Activated naive CD4-positive, alpha-beta T cell treated with anti-CD3 and anti-CD28 coated beads for 36 hours (primary cell): ENCODE measurements at regions not wholly inside any gene's neighbourhood (a gene's known extent, or its start where the extent isn't known, plus 50 kb on each side); places are given as distances from the start of the nearest gene placed in this dataset.
A peak's percentile ranks its signal among the peaks of the same experiment; 100 is the strongest.

Source experiments
- CTCF ChIA-PET: fragments of 350-600 bp; sonication (Branson Sonifier 250); formaldehyde crosslinking; loops from one replicate; lab custom pipeline; 2021; ENCODE audit warnings: antibody characterized with exemption; lab: Charles Lee
- DNase-seq: peaks from one replicate; pipeline ENCODE4 v3.0.0-alpha.2; 2020
- H3K27ac Mint-ChIP-seq: one replicate; pipeline ENCODE4 v1.8.0; 2021; ENCODE audit warnings: mild to moderate bottlenecking, mixed read lengths
- H3K27me3 Mint-ChIP-seq: one replicate; pipeline ENCODE4 v1.8.0; 2021; ENCODE audit warnings: low read depth, mixed read lengths
- H3K36me3 Mint-ChIP-seq: one replicate; pipeline ENCODE4 v1.8.0; 2021; ENCODE audit warnings: low read depth, mixed read lengths
- H3K4me1 Mint-ChIP-seq: one replicate; pipeline ENCODE4 v1.8.0; 2021; ENCODE audit warnings: low read depth, mixed read lengths
- H3K4me3 Mint-ChIP-seq: one replicate; pipeline ENCODE4 v1.8.0; 2021; ENCODE audit warnings: mild to moderate bottlenecking, moderate library complexity, mixed read lengths
- H3K9me3 Mint-ChIP-seq: one replicate; pipeline ENCODE4 v1.8.0; 2021; ENCODE audit warnings: mixed read lengths
- intact Hi-C: fragments of 100-400 bp; cut with micrococcal nuclease; formaldehyde crosslinking; loops from one replicate; pipeline ENCODE4 v1.15.1; 2023

- H3K36me3 Mint-ChIP-seq = no peaks in the 10 kb centered on the region
- peaks cover 6% of the 10 kb centered on the region for H3K27me3 Mint-ChIP-seq
- no peaks in the 10 kb centered on the region for H3K9me3 Mint-ChIP-seq
- no peak overlapping the region for H3K27ac Mint-ChIP-seq
- no peak overlapping the region for H3K4me3 Mint-ChIP-seq
- CTCF ChIA-PET = no interaction called here
- no peak for DNase-seq
- intact Hi-C loops = no loop called here
- peaks cover 6% of the 10 kb centered on the region for H3K4me1 Mint-ChIP-seq
These were observed 241.4 kb upstream of the RPS6KA3 start for GRCh38 chrX:20507901-20508620.

GRCh38 chrX:20506739-20507138, 240.0 kb upstream of the RPS6KA3 start:
- Mint-ChIP-seq H3K27ac (no peak overlapping the region), H3K27me3 (peaks cover 9% of the 10 kb centered on the region), H3K36me3 (no peaks in the 10 kb centered on the region), H3K4me1 (peaks cover 6% of the 10 kb centered on the region), H3K4me3 (no peak overlapping the region), H3K9me3 (no peaks in the 10 kb centered on the region)
- CTCF ChIA-PET = no interaction called here
- no peak for DNase-seq
- intact Hi-C loops = no loop called here

- Mint-ChIP-seq H3K4me1 (peaks cover 13% of the 10 kb centered on the region), H3K27me3 (peaks cover 2% of the 10 kb centered on the region), H3K9me3 (no peaks in the 10 kb centered on the region), H3K27ac (no peak overlapping the region), H3K36me3 (no peaks in the 10 kb centered on the region), H3K4me3 (no peak overlapping the region)
- CTCF ChIA-PET = no interaction called here
- DNase-seq = no peak
- intact Hi-C loops = no loop called here
These were observed 234.2 kb upstream of the RPS6KA3 start for GRCh38 chrX:20500949-20501348.

GRCh38 chrX:20500171-20500865, 233.6 kb upstream of the RPS6KA3 start:
- Mint-ChIP-seq H3K9me3 (no peaks in the 10 kb centered on the region), H3K36me3 (no peaks in the 10 kb centered on the region), H3K4me1 (peaks cover 13% of the 10 kb centered on the region), H3K27ac (no peak overlapping the region), H3K4me3 (no peak overlapping the region), H3K27me3 (peaks cover 2% of the 10 kb centered on the region)
- DNase-seq = peak; percentile 28
- intact Hi-C loops = no loop called here
- CTCF ChIA-PET = no interaction called here

GRCh38 chrX:20499763-20500162, 233.1 kb upstream of the RPS6KA3 start:
- CTCF ChIA-PET = no interaction called here
- H3K9me3 Mint-ChIP-seq = no peaks in the 10 kb centered on the region
- no peaks in the 10 kb centered on the region for H3K36me3 Mint-ChIP-seq
- DNase-seq = no peak
- intact Hi-C loops = no loop called here
- H3K27ac Mint-ChIP-seq = no peak overlapping the region
- H3K27me3 Mint-ChIP-seq = peaks cover 2% of the 10 kb centered on the region
- H3K4me3 Mint-ChIP-seq = no peak overlapping the region
- H3K4me1 Mint-ChIP-seq = peaks cover 13% of the 10 kb centered on the region

- Mint-ChIP-seq H3K4me3 (no peak overlapping the region), H3K27me3 (peaks cover 2% of the 10 kb centered on the region), H3K27ac (no peak overlapping the region), H3K4me1 (peaks cover 13% of the 10 kb centered on the region), H3K36me3 (no peaks in the 10 kb centered on the region), H3K9me3 (no peaks in the 10 kb centered on the region)
- CTCF ChIA-PET = no interaction called here
- intact Hi-C loops = no loop called here
- DNase-seq = no peak
These were observed 232.3 kb upstream of the RPS6KA3 start for GRCh38 chrX:20498851-20499635.

GRCh38 chrX:20495575-20495974, 228.9 kb upstream of the RPS6KA3 start:
- peaks cover 9% of the 10 kb centered on the region for H3K4me1 Mint-ChIP-seq
- H3K27ac Mint-ChIP-seq = no peak overlapping the region
- H3K9me3 Mint-ChIP-seq = no peaks in the 10 kb centered on the region
- intact Hi-C loops = no loop called here
- no peaks in the 10 kb centered on the region for H3K27me3 Mint-ChIP-seq
- CTCF ChIA-PET = no interaction called here
- no peak overlapping the region for H3K4me3 Mint-ChIP-seq
- H3K36me3 Mint-ChIP-seq = no peaks in the 10 kb centered on the region
- DNase-seq = no peak

GRCh38 chrX:20488473-20488872, 221.8 kb upstream of the RPS6KA3 start:
- intact Hi-C loops = no loop called here
- H3K27me3 Mint-ChIP-seq = no peaks in the 10 kb centered on the region
- peaks cover 3% of the 10 kb centered on the region for H3K4me1 Mint-ChIP-seq
- DNase-seq = no peak
- H3K9me3 Mint-ChIP-seq = no peaks in the 10 kb centered on the region
- H3K27ac Mint-ChIP-seq = no peak overlapping the region
- no peak overlapping the region for H3K4me3 Mint-ChIP-seq
- no peaks in the 10 kb centered on the region for H3K36me3 Mint-ChIP-seq
- CTCF ChIA-PET = no interaction called here

GRCh38 chrX:20487227-20487626, 220.5 kb upstream of the RPS6KA3 start:
- CTCF ChIA-PET = no interaction called here
- peaks cover 3% of the 10 kb centered on the region for H3K4me1 Mint-ChIP-seq

GRCh38 chrX:20481632-20482031, 214.9 kb upstream of the RPS6KA3 start:
- CTCF ChIA-PET = no interaction called here
- H3K36me3 Mint-ChIP-seq = no peaks in the 10 kb centered on the region
- no peaks in the 10 kb centered on the region for H3K27me3 Mint-ChIP-seq
- intact Hi-C loops = no loop called here
- no peak for DNase-seq
- H3K9me3 Mint-ChIP-seq = no peaks in the 10 kb centered on the region
- no peaks in the 10 kb centered on the region for H3K4me1 Mint-ChIP-seq
- no peak overlapping the region for H3K27ac Mint-ChIP-seq
- no peak overlapping the region for H3K4me3 Mint-ChIP-seq

More at GRCh38 chrX:20487227-20487626, 220.5 kb upstream of the RPS6KA3 start:
- Mint-ChIP-seq H3K27ac (no peak overlapping the region), H3K4me3 (no peak overlapping the region), H3K27me3 (no peaks in the 10 kb centered on the region), H3K36me3 (no peaks in the 10 kb centered on the region), H3K9me3 (no peaks in the 10 kb centered on the region)
- intact Hi-C loops = no loop called here
- no peak for DNase-seq

GRCh38 chrX:20479896-20480295, 213.2 kb upstream of the RPS6KA3 start:
- no peak overlapping the region for H3K4me3 Mint-ChIP-seq
- H3K4me1 Mint-ChIP-seq = no peaks in the 10 kb centered on the region
- DNase-seq = no peak
- CTCF ChIA-PET = no interaction called here
- no peaks in the 10 kb centered on the region for H3K36me3 Mint-ChIP-seq
- no peak overlapping the region for H3K27ac Mint-ChIP-seq
- H3K9me3 Mint-ChIP-seq = no peaks in the 10 kb centered on the region
- no peaks in the 10 kb centered on the region for H3K27me3 Mint-ChIP-seq
- intact Hi-C loops = no loop called here

GRCh38 chrX:20479048-20479447, 212.3 kb upstream of the RPS6KA3 start:
- Mint-ChIP-seq H3K4me1 (no peaks in the 10 kb centered on the region), H3K9me3 (no peaks in the 10 kb centered on the region), H3K36me3 (no peaks in the 10 kb centered on the region), H3K27ac (no peak overlapping the region), H3K27me3 (no peaks in the 10 kb centered on the region), H3K4me3 (no peak overlapping the region)
- intact Hi-C loops = no loop called here
- DNase-seq = no peak
- CTCF ChIA-PET = no interaction called here
